Lower leg skin (tissue), 4 donors: ENCODE measurements at regions not wholly inside any gene's neighbourhood (a gene's known extent, or its start where the extent isn't known, plus 50 kb on each side); places are given as distances from the start of the nearest gene placed in this dataset.

Experiments
- DNase-seq, 2 donors: peaks; one replicate each; pipeline ENCODE4 v3.0.0-alpha.2; 2019; ENCODE audit warnings: low spot score in 2 of 2
- H3K4me3 ChIP-seq: fragments of 200-600 bp; sonication (generic); 2 replicates; pipeline ENCODE4 v1.5.1; 2017; ENCODE audit warnings: mild to moderate bottlenecking, low read depth; ENCODE audit not compliant: poor library complexity, severe bottlenecking
- CTCF ChIP-seq, 3 donors: fragments of 450-650 bp; IDR thresholded peaks; one replicate each; pipeline ENCODE4 v1.5.1; 2016; ENCODE audit warnings: antibody characterized with exemption in 3 of 3, mild to moderate bottlenecking in 3 of 3, moderate library complexity in 2 of 3
- POLR2A ChIP-seq, 2 donors: fragments of 450-650 bp; IDR thresholded peaks; one replicate each; pipeline ENCODE4 v1.6.1; 2016 to 2017; ENCODE audit warnings: antibody characterized with exemption in 2 of 2, mild to moderate bottlenecking in 1 of 2, moderate library complexity in 1 of 2
- WGBS, 2 donors: methylation state at CpG; one replicate each; pipeline ENCODE4 v1.1.5; 2018; 5-methylcytosine and 5-hydroxymethylcytosine counted together
- intact Hi-C: fragments of 100-400 bp; cut with DNase I; formaldehyde crosslinking; loops from one replicate; pipeline ENCODE4 v1.15.0; 2023; ENCODE audit warnings: low total_unique reads

- H3K4me3 ChIP-seq, result no peak overlapping the region
- TF ChIP-seq CTCF (IDR thresholded peaks at IDR 0.05) (no peak), POLR2A (IDR thresholded peaks at IDR 0.05) (no peak)
- no peak for DNase-seq
- 5 to 9% methylated on average over 7 of the region's 7 CpGs for WGBS, 2 donors
- intact Hi-C loops, result no loop called here
These were observed 265.0 kb upstream of the FAM174A start for GRCh38 chr5:100270023-100270771.

- intact Hi-C loops, result no loop called here
- DNase-seq, result no peak
- 86 to 88% methylated on average over 2 of the region's 2 CpGs for WGBS, 2 donors
- no peak overlapping the region for H3K4me3 ChIP-seq
- TF ChIP-seq CTCF (IDR thresholded peaks at IDR 0.05) (no peak), POLR2A (IDR thresholded peaks at IDR 0.05) (no peak)
These were observed 274.2 kb upstream of the FAM174A start for GRCh38 chr5:100260968-100261367.

- intact Hi-C loops, result no loop called here
- DNase-seq, result no peak
- no peak for TF ChIP-seq POLR2A (IDR thresholded peaks at IDR 0.05)
- TF ChIP-seq CTCF (IDR thresholded peaks at IDR 0.05), result no peak
These were observed 282.2 kb upstream of the FAM174A start for GRCh38 chr5:100252944-100253343.

GRCh38 chr5:100252037-100252436 is 283.1 kb upstream of the FAM174A start:
- TF ChIP-seq CTCF (IDR thresholded peaks at IDR 0.05) (no peak), POLR2A (IDR thresholded peaks at IDR 0.05) (no peak)
- WGBS, 2 donors, result 30 to 40% methylated on average over 3 of the region's 3 CpGs
- intact Hi-C loops, result no loop called here

More at GRCh38 chr5:100252944-100253343, 282.2 kb upstream of the FAM174A start:
- no peak overlapping the region for H3K4me3 ChIP-seq

GRCh38 chr5:100249884-100250269 is 285.3 kb upstream of the FAM174A start:
- 61 to 83% methylated on average over 2 of the region's 2 CpGs for WGBS, 2 donors
- no peak for TF ChIP-seq CTCF (IDR thresholded peaks at IDR 0.05)
- no peak for TF ChIP-seq POLR2A (IDR thresholded peaks at IDR 0.05)
- DNase-seq, result no peak
- H3K4me3 ChIP-seq, result no peak overlapping the region
- intact Hi-C loops, result no loop called here

More at GRCh38 chr5:100252037-100252436, 283.1 kb upstream of the FAM174A start:
- H3K4me3 ChIP-seq, result no peak overlapping the region
- DNase-seq, result no peak
